HepG2 (cell line): ENCODE measurements at regions not wholly inside any gene's neighbourhood (a gene's known extent, or its start where the extent isn't known, plus 50 kb on each side); places are given as distances from the start of the nearest gene placed in this dataset.
A peak's percentile ranks its signal among the peaks of the same experiment; 100 is the strongest.

Experiments used
- ATAC-seq: fragments of 200-7000 bp; cut with Tn5 transposase; 3 replicates; pipeline ENCODE4 v1.9.1; 2020; ENCODE audit warnings: mild to moderate bottlenecking, moderate library complexity
- BruUV-seq: library from RNA; stranded (reverse); fragments of 400-500 nt; replicated peaks from 2 replicates; lab custom pipeline; 2021; lab: Mats Ljungman, UMichigan
- CTCF ChIA-PET: fragments of 300-600 bp; formaldehyde crosslinking; extraction: SDS; loops from one replicate; lab custom pipeline; 2021; ENCODE audit warnings: low total read pairs, inconsistent platforms, low intra/inter-chr PET ratio; lab: Yijun Ruan, JAX
- POLR2A ChIA-PET: fragments of 350-600 bp; sonication (Branson Sonifier 250); formaldehyde crosslinking; loops from one replicate; lab custom pipeline; 2020; ENCODE audit warnings: antibody characterized with exemption, inconsistent platforms; lab: Yijun Ruan, JAX
- DNase-seq: peaks from one replicate; pipeline ENCODE4 v3.0.0-alpha.2; 2015; ENCODE audit warnings: low spot score
- FAIRE-seq: peaks from 3 replicates; lab custom pipeline; 2011; peaks lifted over from hg19 to GRCh38; lab: Jason Lieb, UNC
- H2AFZ ChIP-seq: one replicate; pipeline ENCODE4 v1.6.1; 2011; ENCODE audit warnings: low read length, inconsistent platforms
- H3K27ac ChIP-seq: fragments of 300-600 bp; 3 replicates; pipeline ENCODE4 v1.8.0; 2011; ENCODE audit warnings: mixed run types, mild to moderate bottlenecking, mixed read lengths, low read length, inconsistent platforms; ENCODE audit not compliant: insufficient read depth; ENCODE audit errors: extremely low read length
- H3K27me3 ChIP-seq, 2 experiments: fragments of 200-600 bp in 1 of 2; 2 replicates in 1 of 2; 3 replicates in 1 of 2; pipeline versions ENCODE4 v1.6.0 to v1.8.0; 2011; ENCODE audit warnings: low read length in 2 of 2, mild to moderate bottlenecking in 2 of 2, moderate library complexity in 2 of 2, inconsistent platforms in 1 of 2; ENCODE audit not compliant: insufficient read depth in 2 of 2, control insufficient read depth in 1 of 2
- H3K36me3 ChIP-seq, 2 experiments: fragments of 200-600 bp in 1 of 2; replicated peaks in 1 of 2; 2 replicates in 1 of 2; 3 replicates in 1 of 2; pipeline versions ENCODE4 v1.5.1 to v1.8.0; 2011; ENCODE audit warnings: low read length in 2 of 2, inconsistent platforms in 1 of 2; ENCODE audit not compliant: insufficient read depth in 2 of 2, control insufficient read depth in 1 of 2
- H3K4me1 ChIP-seq: 2 replicates; pipeline ENCODE4 v1.5.1; 2012; ENCODE audit warnings: low read length, inconsistent platforms; ENCODE audit not compliant: insufficient read depth
- H3K4me2 ChIP-seq: 2 replicates; pipeline ENCODE4 v1.6.0; 2011; ENCODE audit warnings: low read depth, low read length, inconsistent platforms
- H3K4me3 ChIP-seq, 3 experiments: fragments of 200-600 bp in 1 of 3; sonication (generic), shearing (Covaris generic) in 1 of 3; replicated peaks in 1 of 3; 2 replicates each; pipeline ENCODE4 v1.5.1; 2011 to 2016; ENCODE audit warnings: low read length in 3 of 3, inconsistent platforms in 2 of 3, low read depth in 2 of 3, mild to moderate bottlenecking in 2 of 3, control low read depth in 1 of 3, mixed read lengths in 1 of 3; ENCODE audit not compliant: insufficient read depth in 1 of 3
- H3K79me2 ChIP-seq: one replicate; pipeline ENCODE4 v1.6.1; 2011; ENCODE audit warnings: low read length, inconsistent platforms; ENCODE audit not compliant: insufficient read depth
- H3K9ac ChIP-seq: 2 replicates; pipeline ENCODE4 v1.6.0; 2011; ENCODE audit warnings: mild to moderate bottlenecking, low read depth, low read length, inconsistent platforms; ENCODE audit not compliant: insufficient read depth
- H3K9me3 ChIP-seq: 2 replicates; pipeline ENCODE4 v1.5.1; 2012; ENCODE audit warnings: mild to moderate bottlenecking, low read length
- H4K20me1 ChIP-seq: 2 replicates; pipeline ENCODE4 v1.6.0; 2011; ENCODE audit warnings: inconsistent platforms, mild to moderate bottlenecking, low read length, moderate library complexity; ENCODE audit not compliant: insufficient read depth
- CTCF ChIP-seq: sonication (generic); formaldehyde crosslinking; IDR thresholded peaks from 2 replicates; pipeline ENCODE4 v1.5.0; 2020; ENCODE audit warnings: mild to moderate bottlenecking, missing genetic modification reagents, moderate library complexity
- DNMT1 ChIP-seq: sonication (generic); formaldehyde crosslinking; IDR thresholded peaks from 2 replicates; pipeline ENCODE4 v1.5.1; 2020; ENCODE audit warnings: mild to moderate bottlenecking, missing genetic modification reagents
- ELF3 ChIP-seq: IDR thresholded peaks from 2 replicates; pipeline ENCODE4 v1.6.1; 2016; ENCODE audit warnings: missing genetic modification reagents, missing compliant biosample characterization
- MIER3 ChIP-seq: IDR thresholded peaks from 2 replicates; pipeline ENCODE4 v1.6.1; 2016; ENCODE audit warnings: missing compliant biosample characterization, borderline replicate concordance
- NR2F1 ChIP-seq, 2 experiments: fragments of 450-650 bp in 1 of 2; formaldehyde crosslinking in 1 of 2; IDR thresholded peaks; 2 replicates each; pipeline versions ENCODE4 v1.5.0 to v1.6.1; 2016 to 2020; ENCODE audit warnings: mild to moderate bottlenecking in 1 of 2, missing compliant biosample characterization in 1 of 2, missing genetic modification reagents in 1 of 2, moderate library complexity in 1 of 2
- RCOR2 ChIP-seq: IDR thresholded peaks from 2 replicates; pipeline ENCODE4 v1.6.1; 2016; ENCODE audit warnings: missing biosample characterization, missing genetic modification reagents
- ZNF737 ChIP-seq: sonication (generic); formaldehyde crosslinking; IDR thresholded peaks from 2 replicates; pipeline ENCODE4 v1.5.0; 2020; ENCODE audit warnings: missing genetic modification reagents, mild to moderate bottlenecking, borderline replicate concordance
- WGBS: methylation state at CpG from one replicate; pipeline ENCODE4 v1.1.6; 2017; ENCODE audit warnings: low lambda C conversion rate; 5-methylcytosine and 5-hydroxymethylcytosine counted together
- in situ Hi-C: cut with HindIII; loops from 2 replicates; pipeline ENCODE4 v1.10.0; 2017; ENCODE audit warnings: low pct_unique_long_range_greater_than_20kb; ENCODE audit not compliant: extremely low pct_ligation_motif_present
- intact Hi-C: fragments of 100-400 bp; cut with micrococcal nuclease; formaldehyde crosslinking; loops from one replicate; pipeline ENCODE4 v1.10.0; 2022; ENCODE audit not compliant: unreplicated experiment
- TF ChIP-seq, protein P1 (sequence below): sonication (generic); formaldehyde crosslinking; IDR thresholded peaks from 2 replicates; pipeline ENCODE4 v1.4.0; 2020; ENCODE audit warnings: mild to moderate bottlenecking, missing genetic modification reagents
- TF ChIP-seq, protein P2 (sequence below): sonication (generic); formaldehyde crosslinking; IDR thresholded peaks from 2 replicates; pipeline ENCODE4 v1.4.0; 2020; ENCODE audit warnings: missing genetic modification reagents, low read depth, mild to moderate bottlenecking, borderline replicate concordance

DNA sequence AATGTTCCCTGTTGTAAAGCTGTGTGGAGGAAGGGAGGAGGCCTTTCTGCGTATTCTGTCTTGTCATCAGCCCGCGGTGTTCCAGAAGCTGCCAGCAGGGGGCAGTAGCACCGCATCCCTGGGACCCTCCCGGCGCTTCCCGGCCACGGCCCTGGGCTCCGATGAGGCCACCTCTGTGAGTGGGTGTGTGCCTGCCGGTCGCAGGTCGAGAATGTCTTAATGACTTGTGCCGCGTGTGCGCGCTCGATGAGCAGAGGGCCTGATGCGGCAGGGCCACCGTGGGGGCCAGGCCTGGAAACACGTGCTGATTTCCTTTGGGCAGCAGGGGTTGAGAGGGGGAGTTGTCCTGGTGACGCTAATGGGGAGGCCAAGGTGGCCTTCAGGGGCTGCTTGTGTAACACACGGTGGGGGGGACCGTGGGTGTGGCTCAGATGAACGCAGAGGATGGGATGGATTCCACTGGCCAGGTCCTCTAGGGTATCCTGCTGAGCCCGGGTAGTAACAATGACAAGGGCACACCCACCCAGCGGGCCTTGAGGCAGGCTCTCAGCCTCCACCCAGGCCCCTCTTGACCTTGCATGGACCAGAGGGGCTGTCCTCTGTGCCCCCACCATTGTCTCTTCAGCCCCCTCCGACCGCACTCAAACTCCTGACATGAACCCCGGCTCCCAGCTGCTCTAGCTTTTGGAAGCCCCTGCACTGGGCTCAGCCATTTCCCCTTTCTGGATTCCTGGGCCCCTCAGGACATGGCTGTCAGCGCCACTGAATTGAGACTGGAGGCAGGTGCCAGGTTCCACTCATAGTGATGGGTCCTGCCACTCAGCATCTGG is 135.9 kb upstream of the PODXL start (continued):
- TF ChIP-seq CTCF (CRISPR knock-in tag), result peak; percentile 85

GRCh38 chr7:131691454-131692130 is 135.2 kb upstream of the PODXL start:
- 34% methylated on average over 8 of the region's 12 CpGs for WGBS
- Histone ChIP-seq H3K36me3 (no peaks in the 10 kb centered on the region), H2AFZ (no peak overlapping the region), H3K9ac (no peak overlapping the region), H3K79me2 (no peaks in the 10 kb centered on the region), H3K27ac (no peak overlapping the region), H3K9me3 (no peaks in the 10 kb centered on the region), H3K4me1 (no peaks in the 10 kb centered on the region), H3K27me3 (peaks cover 2 to 33% of the 10 kb centered on the region in 2 experiments; a peak in 3 of 5 replicates), H3K4me2 (no peak overlapping the region), H4K20me1 (no peaks in the 10 kb centered on the region), H3K4me3 (no peak overlapping the region)
- in situ Hi-C loops, result loop anchor here (25.0 kb wide), 2 partner anchors 371 to 571 kb away; no protein-coding TSS in a partner anchor
- ChIA-PET CTCF (no interaction called here), POLR2A (no interaction called here)
- no TSS peak for BruUV-seq
- ATAC-seq (no peak; the same call in 2 of the 3 replicates), FAIRE-seq (no peak), DNase-seq (no peak)
- intact Hi-C loops, result loop anchor here (2.0 kb wide), 1 partner anchor 47 kb away; no protein-coding TSS in a partner anchor
- TF ChIP-seq, protein P1, sequence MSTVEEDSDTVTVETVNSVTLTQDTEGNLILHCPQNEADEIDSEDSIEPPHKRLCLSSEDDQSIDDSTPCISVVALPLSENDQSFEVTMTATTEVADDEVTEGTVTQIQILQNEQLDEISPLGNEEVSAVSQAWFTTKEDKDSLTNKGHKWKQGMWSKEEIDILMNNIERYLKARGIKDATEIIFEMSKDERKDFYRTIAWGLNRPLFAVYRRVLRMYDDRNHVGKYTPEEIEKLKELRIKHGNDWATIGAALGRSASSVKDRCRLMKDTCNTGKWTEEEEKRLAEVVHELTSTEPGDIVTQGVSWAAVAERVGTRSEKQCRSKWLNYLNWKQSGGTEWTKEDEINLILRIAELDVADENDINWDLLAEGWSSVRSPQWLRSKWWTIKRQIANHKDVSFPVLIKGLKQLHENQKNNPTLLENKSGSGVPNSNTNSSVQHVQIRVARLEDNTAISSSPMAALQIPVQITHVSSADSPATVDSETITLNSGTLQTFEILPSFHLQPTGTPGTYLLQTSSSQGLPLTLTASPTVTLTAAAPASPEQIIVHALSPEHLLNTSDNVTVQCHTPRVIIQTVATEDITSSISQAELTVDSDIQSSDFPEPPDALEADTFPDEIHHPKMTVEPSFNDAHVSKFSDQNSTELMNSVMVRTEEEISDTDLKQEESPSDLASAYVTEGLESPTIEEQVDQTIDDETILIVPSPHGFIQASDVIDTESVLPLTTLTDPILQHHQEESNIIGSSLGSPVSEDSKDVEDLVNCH (CRISPR knock-in tag), result no peak
- no peak for TF ChIP-seq MIER3 (CRISPR knock-in tag)
- TF ChIP-seq ZNF737 (CRISPR knock-in tag), result no peak
- TF ChIP-seq RCOR2 (CRISPR knock-in tag), result no peak
- no peak for TF ChIP-seq NR2F1 (CRISPR knock-in tag; IDR thresholded peaks at IDR 0.05)
- TF ChIP-seq DNMT1 (CRISPR knock-in tag), result no peak
- TF ChIP-seq, protein P2, sequence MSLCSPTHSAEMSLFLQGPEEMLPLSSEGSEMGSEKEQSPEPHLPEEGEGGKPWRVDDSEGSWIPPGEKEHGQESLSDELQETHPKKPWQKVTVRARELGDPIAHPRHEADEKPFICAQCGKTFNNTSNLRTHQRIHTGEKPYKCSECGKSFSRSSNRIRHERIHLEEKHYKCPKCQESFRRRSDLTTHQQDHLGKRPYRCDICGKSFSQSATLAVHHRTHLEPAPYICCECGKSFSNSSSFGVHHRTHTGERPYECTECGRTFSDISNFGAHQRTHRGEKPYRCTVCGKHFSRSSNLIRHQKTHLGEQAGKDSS, result no peak
- TF ChIP-seq ELF3, result no peak
